ENCODE measurements at regions not wholly inside any gene's neighbourhood (a gene's known extent, or its start where the extent isn't known, plus 50 kb on each side); places are given as distances from the start of the nearest gene placed in this dataset.

GRCh38 chr7:25998499-25998898, 153.5 kb upstream of the NFE2L3 start:
- H3K36me3 ChIP-seq: no peaks in the 10 kb centered on the region
- H3K27me3 ChIP-seq: no peaks in the 10 kb centered on the region
- H3K9ac ChIP-seq: no peak overlapping the region
- H3K4me3 ChIP-seq: no peak overlapping the region
- no peaks in the 10 kb centered on the region for H3K4me1 ChIP-seq
- H3K9me3 ChIP-seq (replicated peaks in 1 of 11): peaks cover 0 to 7% (median 0%) of the 10 kb centered on the region in 11 experiments; a peak in 2 of 22 replicates
- no peak overlapping the region for H3K4me2 ChIP-seq
- no peaks in the 10 kb centered on the region for H4K20me1 ChIP-seq
- TF ChIP-seq Cebpa-rat (IDR thresholded peaks at IDR 0.05): no peak
- no peak overlapping the region for H3K27ac ChIP-seq

DNA sequence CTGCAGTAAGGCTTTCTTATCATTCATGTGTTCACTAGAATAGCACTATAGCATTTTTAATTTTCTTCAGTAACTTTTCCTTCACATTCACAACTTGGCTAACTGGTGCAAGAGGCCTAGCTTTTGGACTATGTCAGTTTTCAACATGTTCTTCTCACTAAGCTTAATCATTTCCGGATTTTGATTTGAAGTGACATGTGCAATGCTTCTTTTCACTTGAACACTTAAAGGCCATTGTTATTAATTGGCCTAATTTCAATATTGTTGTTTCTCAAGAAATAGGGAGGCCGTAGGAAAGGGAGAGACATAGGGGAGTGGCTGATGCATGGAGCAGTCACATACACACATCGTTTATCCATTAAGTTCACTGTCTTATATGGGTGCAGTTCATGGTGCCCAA, 151.2 kb upstream of the NFE2L3 start:
- no peaks in the 10 kb centered on the region for H3K36me3 ChIP-seq
- no peaks in the 10 kb centered on the region for H3K27me3 ChIP-seq
- H4K20me1 ChIP-seq: no peaks in the 10 kb centered on the region
- no peak overlapping the region for H3K4me3 ChIP-seq
- H3K27ac ChIP-seq: no peak overlapping the region
- H3K9ac ChIP-seq: no peak overlapping the region
- no peak overlapping the region for H3K4me2 ChIP-seq
- no peak for TF ChIP-seq Cebpa-rat (IDR thresholded peaks at IDR 0.05)
- no peaks in the 10 kb centered on the region for H3K9me3 ChIP-seq (replicated peaks in 1 of 11)
- H3K4me1 ChIP-seq: no peaks in the 10 kb centered on the region

DNA sequence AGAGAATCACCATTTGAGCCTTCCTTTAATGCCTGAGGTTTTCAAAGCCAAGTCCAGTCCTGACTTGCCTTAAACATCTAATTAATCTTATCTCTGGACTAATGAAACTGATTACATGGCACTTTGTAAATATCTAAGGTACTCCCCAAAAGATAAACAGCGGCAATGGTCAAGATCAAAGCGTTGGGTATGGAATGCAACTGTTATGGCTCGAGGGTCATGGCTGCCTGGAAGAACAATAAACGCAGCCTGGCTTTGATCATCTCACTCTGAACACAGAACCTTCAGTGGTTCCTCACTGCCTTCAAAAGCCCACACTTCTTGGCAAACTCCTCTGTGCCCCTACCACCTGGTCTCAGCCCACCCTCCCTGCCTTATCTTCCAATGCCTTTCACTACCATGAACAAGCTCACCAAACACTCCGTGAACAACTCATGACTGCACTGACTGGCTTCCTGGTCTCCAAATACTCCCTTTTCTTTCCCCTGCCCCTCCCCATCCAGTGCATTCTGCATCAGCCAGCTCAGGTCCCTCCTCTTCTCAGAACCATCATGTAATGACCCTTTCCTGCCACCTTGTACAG, 150.2 kb upstream of the NFE2L3 start:
- H3K9me3 ChIP-seq (replicated peaks in 1 of 11): no peaks in the 10 kb centered on the region
- H3K4me1 ChIP-seq: no peaks in the 10 kb centered on the region
- no peak for TF ChIP-seq Cebpa-rat (IDR thresholded peaks at IDR 0.05)
- no peaks in the 10 kb centered on the region for H3K36me3 ChIP-seq
- H3K4me3 ChIP-seq: no peak overlapping the region
- H3K4me2 ChIP-seq: no peak overlapping the region
- no peak overlapping the region for H3K27ac ChIP-seq
- no peaks in the 10 kb centered on the region for H3K27me3 ChIP-seq
- H3K9ac ChIP-seq: no peak overlapping the region
- H4K20me1 ChIP-seq: no peaks in the 10 kb centered on the region

DNA sequence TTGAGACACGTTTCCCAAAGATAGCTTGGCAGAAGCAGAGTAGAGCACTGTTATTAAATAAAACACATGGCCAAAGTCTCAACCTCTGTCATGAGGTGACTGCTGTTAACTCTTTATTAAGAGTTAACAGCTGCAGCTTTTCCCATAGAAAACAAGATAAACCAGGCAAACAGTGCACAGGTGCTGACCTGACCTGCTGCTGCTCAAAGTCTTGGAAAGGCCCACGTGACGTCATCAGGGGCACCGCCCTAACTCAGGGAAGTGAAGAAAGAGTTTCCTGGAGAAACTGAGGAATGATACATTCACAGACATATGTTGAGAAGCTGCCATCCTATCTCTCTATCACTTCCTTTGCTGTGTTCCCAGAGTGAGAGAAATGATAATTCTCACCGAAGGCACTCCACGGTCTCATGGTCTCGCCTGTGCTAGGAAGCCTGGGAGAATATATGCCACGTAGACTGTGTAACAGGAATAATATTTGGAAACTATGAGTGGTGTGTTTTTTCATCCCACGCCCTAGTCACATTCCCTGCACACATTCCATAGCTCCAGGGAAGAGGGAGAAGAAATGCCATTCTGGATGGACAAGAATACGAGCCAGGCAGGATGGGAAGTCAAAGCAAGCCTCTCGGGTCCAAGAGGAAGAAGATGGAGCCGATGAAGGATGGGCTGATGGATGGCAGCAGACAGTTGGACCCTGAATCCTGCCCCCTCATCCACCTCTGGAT, 146.2 kb upstream of the NFE2L3 start:
- Histone ChIP-seq H3K4me2 (no peak overlapping the region), H4K20me1 (no peaks in the 10 kb centered on the region), H3K9me3 (replicated peaks in 1 of 11) (no peaks in the 10 kb centered on the region), H3K4me3 (no peak overlapping the region), H3K9ac (no peak overlapping the region), H3K4me1 (peaks cover under 1 to 11% (median 3%) of the 10 kb centered on the region in 10 experiments; a peak in 19 of 20 replicates), H3K27me3 (peaks cover 0 to under 1% (median 0%) of the 10 kb centered on the region in 11 experiments; a peak in 2 of 22 replicates), H3K36me3 (no peaks in the 10 kb centered on the region), H3K27ac (no peak overlapping the region)
- TF ChIP-seq Cebpa-rat (IDR thresholded peaks at IDR 0.05): no peak

GRCh38 chr7:26006426-26006825, 145.6 kb upstream of the NFE2L3 start:
- Histone ChIP-seq H3K36me3 (no peaks in the 10 kb centered on the region), H3K27ac (no peak overlapping the region)
- no peak for TF ChIP-seq Cebpa-rat (IDR thresholded peaks at IDR 0.05)

DNA sequence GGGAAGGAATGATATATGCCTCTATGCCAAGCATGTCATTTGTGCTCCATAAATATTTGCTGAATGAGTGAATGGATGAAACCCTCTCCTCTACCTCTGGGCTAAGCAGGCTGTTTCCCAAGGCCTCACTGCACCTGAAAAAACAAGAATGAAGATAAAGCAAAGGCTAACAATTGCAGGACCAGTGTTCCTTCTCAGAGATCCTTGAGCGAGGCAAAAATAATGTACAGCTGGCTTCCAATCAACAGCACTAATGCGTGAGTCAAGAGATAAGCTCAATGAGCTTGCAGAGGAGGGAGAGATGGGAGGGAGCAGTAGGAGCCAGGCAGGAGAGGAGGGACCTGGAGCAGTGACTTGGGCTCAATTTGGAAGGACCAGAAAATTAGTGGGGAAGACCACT, 144.5 kb upstream of the NFE2L3 start:
- Histone ChIP-seq H3K4me3 (no peak overlapping the region), H3K4me2 (no peak overlapping the region), H3K9ac (no peak overlapping the region), H3K27me3 (peaks cover 0 to 9% (median 0%) of the 10 kb centered on the region in 11 experiments; a peak in 2 of 22 replicates), H3K27ac (no peak overlapping the region), H4K20me1 (no peaks in the 10 kb centered on the region), H3K36me3 (no peaks in the 10 kb centered on the region), H3K9me3 (replicated peaks in 1 of 11) (no peaks in the 10 kb centered on the region), H3K4me1 (peaks cover 11 to 27% (median 19%) of the 10 kb centered on the region in 10 experiments)
- TF ChIP-seq Cebpa-rat (IDR thresholded peaks at IDR 0.05): no peak

More at GRCh38 chr7:26006426-26006825, 145.6 kb upstream of the NFE2L3 start:
- H3K9me3 ChIP-seq (replicated peaks in 1 of 11): no peaks in the 10 kb centered on the region
- no peak overlapping the region for H3K4me2 ChIP-seq
- no peaks in the 10 kb centered on the region for H4K20me1 ChIP-seq
- no peak overlapping the region for H3K4me3 ChIP-seq
- peaks cover 0 to 7% (median 0%) of the 10 kb centered on the region in 11 experiments; a peak in 2 of 22 replicates for H3K27me3 ChIP-seq
- peaks cover 6 to 16% (median 9%) of the 10 kb centered on the region in 10 experiments for H3K4me1 ChIP-seq
- no peak overlapping the region for H3K9ac ChIP-seq

DNA sequence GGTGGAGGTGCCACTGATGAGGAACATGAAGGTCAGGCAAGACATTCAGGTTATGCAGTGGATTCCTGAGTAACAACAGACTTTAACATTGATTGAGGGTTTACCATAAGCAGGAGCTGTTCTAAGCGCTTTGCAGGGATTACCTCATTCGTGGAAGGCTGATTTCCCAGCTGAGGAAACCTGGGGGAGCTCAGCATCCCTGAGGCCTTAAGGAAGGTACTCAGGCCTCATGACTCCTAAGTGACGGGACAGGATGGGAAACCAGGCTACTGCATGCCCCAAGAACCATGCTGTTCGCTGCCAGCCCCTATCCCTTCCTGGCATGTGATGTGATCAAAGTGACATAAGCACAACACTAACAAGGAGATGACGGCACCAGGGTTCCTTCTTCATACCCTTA, 143.6 kb upstream of the NFE2L3 start:
- Histone ChIP-seq H3K9ac (no peak overlapping the region), H3K4me2 (no peak overlapping the region), H4K20me1 (no peaks in the 10 kb centered on the region), H3K9me3 (replicated peaks in 1 of 11) (no peaks in the 10 kb centered on the region), H3K4me1 (peaks cover 15 to 37% (median 25%) of the 10 kb centered on the region in 10 experiments), H3K27ac (no peak overlapping the region), H3K27me3 (peaks cover 0 to 13% (median 0%) of the 10 kb centered on the region in 11 experiments; a peak in 3 of 22 replicates), H3K36me3 (no peaks in the 10 kb centered on the region), H3K4me3 (no peak overlapping the region)
- TF ChIP-seq Cebpa-rat (IDR thresholded peaks at IDR 0.05): no peak

- Histone ChIP-seq H3K9ac (no peak overlapping the region), H3K36me3 (no peaks in the 10 kb centered on the region), H4K20me1 (no peaks in the 10 kb centered on the region), H3K27ac (no peak overlapping the region), H3K27me3 (peaks cover 0 to 20% (median 0%) of the 10 kb centered on the region in 11 experiments; a peak in 3 of 22 replicates), H3K9me3 (replicated peaks in 1 of 11) (peaks cover 4 to 13% (median 10%) of the 10 kb centered on the region in 11 experiments), H3K4me3 (peak overlapping the region in 1 of 10 experiments; percentile 12; a peak in 1 of 20 replicates), H3K4me2 (peak overlapping the region; percentile 49 to 95 (median 77)), H3K4me1 (peaks cover 17 to 47% (median 35%) of the 10 kb centered on the region in 10 experiments)
- TF ChIP-seq Cebpa-rat (IDR thresholded peaks at IDR 0.05): no peak
Observed at GRCh38 chr7:26011039-26011696, 140.8 kb upstream of the NFE2L3 start.

GRCh38 chr7:26013551-26014083, 138.4 kb upstream of the NFE2L3 start:
- no peak overlapping the region for H3K9ac ChIP-seq
- H3K36me3 ChIP-seq: no peaks in the 10 kb centered on the region
- H3K4me2 ChIP-seq: peak overlapping the region in 10 of 11 experiments; percentile 43 to 95 (median 66); a peak in 20 of 22 replicates
- no peak overlapping the region for H3K27ac ChIP-seq
- H3K9me3 ChIP-seq (replicated peaks in 1 of 11): peaks cover 11 to 23% (median 17%) of the 10 kb centered on the region in 11 experiments
- H3K4me1 ChIP-seq: peaks cover 17 to 47% (median 35%) of the 10 kb centered on the region in 10 experiments
- H3K27me3 ChIP-seq: peaks cover 0 to 20% (median 0%) of the 10 kb centered on the region in 11 experiments; a peak in 3 of 22 replicates
- TF ChIP-seq Cebpa-rat (IDR thresholded peaks at IDR 0.05): no peak
- no peak overlapping the region for H3K4me3 ChIP-seq
- H4K20me1 ChIP-seq: no peaks in the 10 kb centered on the region

Data from BLaER1 treated with 17β-estradiol and CSF1 and Interleukin-3, amounts not matched to agents 10 nM and 100 nM (cell line).